GM19463 (cell line): ENCODE measurements at regions not wholly inside any gene's neighbourhood (a gene's known extent, or its start where the extent isn't known, plus 50 kb on each side); places are given as distances from the start of the nearest gene placed in this dataset.
"Not testable (repeated sequence)": the region's sequence is repeated elsewhere in the genome, so short reads cannot be mapped to it uniquely, and the experiment has no call there.

ENCODE experiments used
- ATAC-seq: cut with Tn5 transposase; IDR thresholded peaks from one replicate; pipeline ENCODE4 v1.9.1; 2021; ENCODE audit warnings: mild to moderate bottlenecking, moderate library complexity; ENCODE audit not compliant: unreplicated experiment

- ATAC-seq = no peak
Observed at GRCh38 chr15:69552057-69552815, 99.6 kb downstream of the RPLP1 start.

- no peak for ATAC-seq
Observed at GRCh38 chr15:69553686-69554085, 101.1 kb downstream of the RPLP1 start.

GRCh38 chr15:69554279-69554961 lies 101.8 kb downstream of the RPLP1 start:
- ATAC-seq = no peak

- ATAC-seq = no peak
Observed at GRCh38 chr15:69555080-69555479, 102.5 kb downstream of the RPLP1 start.

- ATAC-seq = no peak
Observed at GRCh38 chr15:69556344-69556743, 103.7 kb downstream of the RPLP1 start.

- no peak for ATAC-seq
Observed at GRCh38 chr15:69557020-69557706, 104.5 kb downstream of the RPLP1 start.

GRCh38 chr15:69557707-69558409 lies 105.2 kb downstream of the RPLP1 start:
- no peak for ATAC-seq

- ATAC-seq = no peak
Observed at GRCh38 chr15:69559440-69560190, 107.0 kb downstream of the RPLP1 start.

- no peak for ATAC-seq
Observed at GRCh38 chr15:69561071-69561784, 108.6 kb downstream of the RPLP1 start.

GRCh38 chr15:69562116-69562515 lies 109.5 kb downstream of the RPLP1 start:
- no peak for ATAC-seq

- no peak for ATAC-seq
Observed at GRCh38 chr15:69562564-69562963, 109.9 kb downstream of the RPLP1 start.

GRCh38 chr15:69565066-69565655 lies 112.5 kb downstream of the RPLP1 start:
- ATAC-seq = no peak

- ATAC-seq = not testable (repeated sequence)
Observed at GRCh38 chr15:69567238-69567760, 114.7 kb downstream of the RPLP1 start.

- no peak for ATAC-seq
Observed at GRCh38 chr15:69568173-69569009, 115.8 kb downstream of the RPLP1 start.

- ATAC-seq = no peak
Observed at GRCh38 chr15:69570454-69570853, 117.8 kb downstream of the RPLP1 start.

GRCh38 chr15:69570997-69571396 lies 118.4 kb downstream of the RPLP1 start:
- no peak for ATAC-seq

- not testable (repeated sequence) for ATAC-seq
Observed at GRCh38 chr15:69573278-69573677, 120.7 kb downstream of the RPLP1 start.

GRCh38 chr15:69573815-69574475 lies 121.3 kb downstream of the RPLP1 start:
- no peak for ATAC-seq
